ENCODE measurements at regions not wholly inside any gene's neighbourhood (a gene's known extent, or its start where the extent isn't known, plus 50 kb on each side); places are given as distances from the start of the nearest gene placed in this dataset.

- DNase-seq, result no peak
These were observed 285.7 kb downstream of the ZEB1 start for GRCh38 chr10:31604646-31605170.

GRCh38 chr10:31604096-31604495 lies 285.1 kb downstream of the ZEB1 start:
- DNase-seq, result no peak

GRCh38 chr10:31603235-31604087 lies 284.4 kb downstream of the ZEB1 start:
- peak; percentile 66 for DNase-seq

- peak; percentile 82 for DNase-seq
These were observed 283.7 kb downstream of the ZEB1 start for GRCh38 chr10:31602541-31603234.

GRCh38 chr10:31601136-31601535 lies 282.1 kb downstream of the ZEB1 start:
- DNase-seq, result no peak

GRCh38 chr10:31599626-31600504 lies 280.8 kb downstream of the ZEB1 start:
- DNase-seq, result peak; percentile 65

- DNase-seq, result no peak
These were observed 277.7 kb downstream of the ZEB1 start for GRCh38 chr10:31596765-31597164.

GRCh38 chr10:31595992-31596391 lies 277.0 kb downstream of the ZEB1 start:
- DNase-seq, result no peak

GRCh38 chr10:31594347-31594873 lies 275.4 kb downstream of the ZEB1 start:
- DNase-seq, result no peak

- no peak for DNase-seq
These were observed 274.1 kb downstream of the ZEB1 start for GRCh38 chr10:31593124-31593523.

GRCh38 chr10:31591569-31591968 lies 272.6 kb downstream of the ZEB1 start:
- no peak for DNase-seq

- DNase-seq, result no peak
These were observed 271.2 kb downstream of the ZEB1 start for GRCh38 chr10:31590023-31590800.

- DNase-seq, result no peak
These were observed 268.7 kb downstream of the ZEB1 start for GRCh38 chr10:31587691-31588090.

- DNase-seq, result no peak
These were observed 268.0 kb downstream of the ZEB1 start for GRCh38 chr10:31586723-31587638.

GRCh38 chr10:31584876-31585275 lies 265.9 kb downstream of the ZEB1 start:
- no peak for DNase-seq

- DNase-seq, result no peak
These were observed 265.1 kb downstream of the ZEB1 start for GRCh38 chr10:31584098-31584631.

- DNase-seq, result no peak
These were observed 264.3 kb downstream of the ZEB1 start for GRCh38 chr10:31583293-31583692.

GRCh38 chr10:31582365-31583052 lies 263.5 kb downstream of the ZEB1 start:
- DNase-seq, result no peak

- no peak for DNase-seq
These were observed 262.8 kb downstream of the ZEB1 start for GRCh38 chr10:31581741-31582323.

Measured in NCI-H1694 treated with DMSO at 0.1 percent for 48 hours (cell line).